ENCODE measurements at regions not wholly inside any gene's neighbourhood (a gene's known extent, or its start where the extent isn't known, plus 50 kb on each side); places are given as distances from the start of the nearest gene placed in this dataset.

DNA sequence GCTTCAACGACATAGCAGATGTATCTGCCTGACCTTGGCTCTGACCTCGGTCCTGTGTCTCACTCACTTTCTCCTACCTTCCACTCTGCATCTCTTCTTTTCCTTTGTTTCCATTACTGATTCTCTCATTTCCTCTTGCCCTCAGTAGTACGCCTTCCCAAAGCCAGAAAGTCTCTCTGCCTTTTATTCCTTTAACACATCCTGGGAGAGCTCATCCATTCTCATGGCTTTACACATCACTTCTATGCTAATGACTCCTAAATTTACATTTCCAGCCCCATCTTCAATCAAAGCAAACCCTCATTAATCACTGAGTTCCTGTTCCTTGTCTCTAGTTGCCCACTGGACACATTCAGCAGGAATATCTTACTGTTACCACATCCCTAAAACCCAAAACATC is 938.6 kb downstream of the NTRK3 start:
- Histone ChIP-seq H3K36me3 (no peaks in the 10 kb centered on the region), H3K27me3 (no peaks in the 10 kb centered on the region), H3K4me3 (no peak overlapping the region), H3K27ac (no peak overlapping the region), H3K4me1 (no peaks in the 10 kb centered on the region), H3K9me3 (no peaks in the 10 kb centered on the region)
- no peak for TF ChIP-seq POLR2A (IDR thresholded peaks at IDR 0.05)
- no peak for TF ChIP-seq POLR2AphosphoS5 (IDR thresholded peaks at IDR 0.05)
- TF ChIP-seq, protein P1, sequence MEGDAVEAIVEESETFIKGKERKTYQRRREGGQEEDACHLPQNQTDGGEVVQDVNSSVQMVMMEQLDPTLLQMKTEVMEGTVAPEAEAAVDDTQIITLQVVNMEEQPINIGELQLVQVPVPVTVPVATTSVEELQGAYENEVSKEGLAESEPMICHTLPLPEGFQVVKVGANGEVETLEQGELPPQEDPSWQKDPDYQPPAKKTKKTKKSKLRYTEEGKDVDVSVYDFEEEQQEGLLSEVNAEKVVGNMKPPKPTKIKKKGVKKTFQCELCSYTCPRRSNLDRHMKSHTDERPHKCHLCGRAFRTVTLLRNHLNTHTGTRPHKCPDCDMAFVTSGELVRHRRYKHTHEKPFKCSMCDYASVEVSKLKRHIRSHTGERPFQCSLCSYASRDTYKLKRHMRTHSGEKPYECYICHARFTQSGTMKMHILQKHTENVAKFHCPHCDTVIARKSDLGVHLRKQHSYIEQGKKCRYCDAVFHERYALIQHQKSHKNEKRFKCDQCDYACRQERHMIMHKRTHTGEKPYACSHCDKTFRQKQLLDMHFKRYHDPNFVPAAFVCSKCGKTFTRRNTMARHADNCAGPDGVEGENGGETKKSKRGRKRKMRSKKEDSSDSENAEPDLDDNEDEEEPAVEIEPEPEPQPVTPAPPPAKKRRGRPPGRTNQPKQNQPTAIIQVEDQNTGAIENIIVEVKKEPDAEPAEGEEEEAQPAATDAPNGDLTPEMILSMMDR (IDR thresholded peaks at IDR 0.05) = no peak
- DNase-seq (ENCODE audit: low spot score in 2 of 2) = no peak
- intact Hi-C loops (cut with DNase I; ENCODE audit: low total_unique reads) = no loop called here

DNA sequence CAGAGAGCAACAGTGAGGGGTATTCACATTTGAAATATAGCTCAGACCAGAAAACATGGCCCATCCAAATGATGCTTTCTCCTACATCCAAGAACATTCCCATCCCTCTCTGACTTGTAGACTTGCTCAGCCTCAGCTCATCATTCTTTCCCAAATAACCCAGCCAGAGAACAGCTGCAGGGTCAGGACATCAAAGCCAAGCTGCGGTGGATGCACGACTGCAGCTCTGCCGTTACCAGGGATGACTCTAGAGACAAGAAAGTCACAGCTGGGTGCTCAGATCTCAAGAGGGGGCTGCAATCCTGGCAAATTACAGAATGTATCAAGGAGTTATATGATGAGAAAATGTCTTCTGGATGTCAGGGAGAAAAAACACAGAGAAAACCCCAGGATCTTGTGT is 944.3 kb downstream of the NTRK3 start:
- intact Hi-C loops (cut with DNase I; ENCODE audit: low total_unique reads) = loop anchor here (5.0 kb wide), 1 partner anchor 450 kb away; no protein-coding TSS in a partner anchor
- H3K36me3 ChIP-seq = no peaks in the 10 kb centered on the region
- H3K9me3 ChIP-seq = no peaks in the 10 kb centered on the region
- H3K4me1 ChIP-seq = no peaks in the 10 kb centered on the region
- H3K4me3 ChIP-seq = no peak overlapping the region
- DNase-seq (ENCODE audit: low spot score in 2 of 2) = no peak
- no peak overlapping the region for H3K27ac ChIP-seq
- no peaks in the 10 kb centered on the region for H3K27me3 ChIP-seq
- no peak for TF ChIP-seq POLR2A (IDR thresholded peaks at IDR 0.05)
- no peak for TF ChIP-seq POLR2AphosphoS5 (IDR thresholded peaks at IDR 0.05)
- TF ChIP-seq, protein P1 (IDR thresholded peaks at IDR 0.05) = no peak

DNA sequence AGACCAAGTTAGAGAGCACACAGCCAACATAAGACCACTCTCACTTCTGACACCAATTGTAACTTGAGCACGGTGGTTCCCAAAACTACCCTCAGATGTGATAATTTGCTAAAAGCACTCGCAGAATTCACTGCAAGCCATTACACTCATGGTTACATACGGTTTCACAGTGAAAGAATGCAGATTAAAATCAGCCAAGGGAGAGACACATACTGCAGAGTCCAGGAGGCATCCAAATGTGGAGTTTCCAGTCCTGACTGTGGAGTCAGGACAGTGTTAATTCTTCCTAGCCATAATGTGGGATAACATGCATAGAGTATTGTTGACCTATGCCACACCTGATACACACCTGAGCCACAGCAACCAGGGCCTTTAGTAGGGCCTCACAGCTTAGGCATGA is 956.4 kb downstream of the NTRK3 start:
- H3K27ac ChIP-seq = no peak overlapping the region
- no peaks in the 10 kb centered on the region for H3K27me3 ChIP-seq
- H3K36me3 ChIP-seq = no peaks in the 10 kb centered on the region
- no peak overlapping the region for H3K4me3 ChIP-seq
- no peaks in the 10 kb centered on the region for H3K9me3 ChIP-seq
- DNase-seq (ENCODE audit: low spot score in 2 of 2) = no peak
- H3K4me1 ChIP-seq = no peaks in the 10 kb centered on the region
- TF ChIP-seq POLR2A (IDR thresholded peaks at IDR 0.05) (no peak), POLR2AphosphoS5 (IDR thresholded peaks at IDR 0.05) (no peak)
- TF ChIP-seq, protein P1 (IDR thresholded peaks at IDR 0.05) = no peak
- intact Hi-C loops (cut with DNase I; ENCODE audit: low total_unique reads) = no loop called here

DNA sequence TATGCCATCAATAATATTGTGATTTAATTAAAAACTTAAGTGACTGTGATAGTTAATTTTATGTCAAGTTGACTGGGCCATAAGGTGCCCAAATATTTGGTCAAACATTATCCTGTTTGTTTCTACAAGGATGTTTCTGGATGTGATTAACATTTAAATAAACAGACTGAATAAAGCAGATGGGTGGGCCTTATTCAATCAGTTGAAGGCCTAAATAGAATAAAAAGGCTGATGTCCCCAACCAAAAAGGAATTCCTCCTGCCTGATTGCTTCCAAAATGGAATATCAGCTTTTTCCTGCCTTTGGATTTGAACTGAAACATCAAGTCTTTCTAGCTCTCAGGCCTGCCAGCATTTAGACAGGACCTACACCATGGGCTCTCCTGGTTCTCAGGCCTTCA is 961.7 kb downstream of the NTRK3 start:
- H3K4me1 ChIP-seq = no peaks in the 10 kb centered on the region
- no peaks in the 10 kb centered on the region for H3K27me3 ChIP-seq
- peaks cover 2 to 7% of the 10 kb centered on the region in 2 donors for H3K9me3 ChIP-seq
- H3K27ac ChIP-seq = no peak overlapping the region
- no peak for TF ChIP-seq POLR2AphosphoS5 (IDR thresholded peaks at IDR 0.05)
- TF ChIP-seq POLR2A (IDR thresholded peaks at IDR 0.05) = no peak
- TF ChIP-seq, protein P1 (IDR thresholded peaks at IDR 0.05) = no peak
- DNase-seq (ENCODE audit: low spot score in 2 of 2) = no peak
- no peaks in the 10 kb centered on the region for H3K36me3 ChIP-seq
- intact Hi-C loops (cut with DNase I; ENCODE audit: low total_unique reads) = no loop called here
- no peak overlapping the region for H3K4me3 ChIP-seq

DNA sequence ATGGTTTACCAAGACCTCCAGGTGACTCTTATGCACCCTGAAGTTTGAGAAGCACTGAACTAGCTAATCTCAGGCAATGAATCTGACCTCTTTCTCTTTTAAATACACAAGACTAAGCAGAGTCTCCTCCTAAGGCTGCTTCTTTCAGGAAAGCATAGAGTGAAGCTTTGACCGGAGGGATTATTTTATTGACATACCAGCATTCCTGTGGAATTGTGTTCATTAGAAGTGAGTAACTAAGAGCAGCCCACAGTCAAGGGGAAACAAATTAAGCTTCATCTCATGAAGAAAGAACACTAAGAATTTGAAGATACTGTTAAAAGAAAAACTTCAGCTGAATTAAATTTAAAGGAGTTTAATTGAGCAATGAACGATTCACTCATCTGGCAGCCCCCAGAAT is 963.5 kb downstream of the NTRK3 start:
- DNase-seq (ENCODE audit: low spot score in 2 of 2) = no peak
- no peaks in the 10 kb centered on the region for H3K36me3 ChIP-seq
- H3K4me1 ChIP-seq = no peaks in the 10 kb centered on the region
- H3K27ac ChIP-seq = no peak overlapping the region
- TF ChIP-seq, protein P1 (IDR thresholded peaks at IDR 0.05) = no peak
- no peak for TF ChIP-seq POLR2AphosphoS5 (IDR thresholded peaks at IDR 0.05)
- no peak for TF ChIP-seq POLR2A (IDR thresholded peaks at IDR 0.05)
- peaks cover 2 to 7% of the 10 kb centered on the region in 2 donors for H3K9me3 ChIP-seq
- no peak overlapping the region for H3K4me3 ChIP-seq
- no peaks in the 10 kb centered on the region for H3K27me3 ChIP-seq
- intact Hi-C loops (cut with DNase I; ENCODE audit: low total_unique reads) = no loop called here

Data from breast epithelium (tissue), 4 donors.